GM13977 (cell line): ENCODE measurements at regions not wholly inside any gene's neighbourhood (a gene's known extent, or its start where the extent isn't known, plus 50 kb on each side); places are given as distances from the start of the nearest gene placed in this dataset.

Source experiments
- DNase-seq: peaks from one replicate; pipeline ENCODE4 v3.0.0; 2012; ENCODE audit warnings: low spot score
- in situ Hi-C: fragments of 300-500 bp; cut with MboI; formaldehyde crosslinking; loops from one replicate; pipeline ENCODE4 v1.12.0; 2022; ENCODE audit warnings: low sequenced_read_pairs, low pct_unique_long_range_greater_than_20kb, mixed read lengths, inconsistent platforms; ENCODE audit not compliant: unreplicated experiment
- TF ChIP-seq, protein P1 (sequence below): IDR thresholded peaks from 2 replicates; pipeline ENCODE4 v1.5.1; 2012; ENCODE audit warnings: mild to moderate bottlenecking, control low read depth; ENCODE audit not compliant: insufficient read depth; ENCODE audit errors: extremely low read depth, missing control alignments

DNA sequence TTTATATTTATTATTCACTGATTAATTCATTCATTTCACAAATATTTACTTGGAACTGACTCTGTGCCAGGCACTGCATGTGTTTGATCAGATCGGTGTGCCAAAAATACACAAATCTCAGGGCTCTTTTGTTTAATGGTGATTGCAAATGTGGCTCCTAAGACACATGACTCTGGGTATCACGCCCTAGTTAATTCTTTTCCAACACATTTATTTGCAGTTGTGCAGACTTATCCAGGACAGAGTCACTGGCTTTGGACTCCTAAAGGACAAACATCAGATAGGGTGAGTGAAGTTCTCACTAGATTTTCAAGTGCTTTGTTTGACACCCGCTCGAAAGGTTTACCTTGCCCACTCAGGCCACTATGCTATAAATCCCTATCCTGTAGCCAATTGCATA lies 335.5 kb downstream of the BARHL2 start:
- TF ChIP-seq, protein P1, sequence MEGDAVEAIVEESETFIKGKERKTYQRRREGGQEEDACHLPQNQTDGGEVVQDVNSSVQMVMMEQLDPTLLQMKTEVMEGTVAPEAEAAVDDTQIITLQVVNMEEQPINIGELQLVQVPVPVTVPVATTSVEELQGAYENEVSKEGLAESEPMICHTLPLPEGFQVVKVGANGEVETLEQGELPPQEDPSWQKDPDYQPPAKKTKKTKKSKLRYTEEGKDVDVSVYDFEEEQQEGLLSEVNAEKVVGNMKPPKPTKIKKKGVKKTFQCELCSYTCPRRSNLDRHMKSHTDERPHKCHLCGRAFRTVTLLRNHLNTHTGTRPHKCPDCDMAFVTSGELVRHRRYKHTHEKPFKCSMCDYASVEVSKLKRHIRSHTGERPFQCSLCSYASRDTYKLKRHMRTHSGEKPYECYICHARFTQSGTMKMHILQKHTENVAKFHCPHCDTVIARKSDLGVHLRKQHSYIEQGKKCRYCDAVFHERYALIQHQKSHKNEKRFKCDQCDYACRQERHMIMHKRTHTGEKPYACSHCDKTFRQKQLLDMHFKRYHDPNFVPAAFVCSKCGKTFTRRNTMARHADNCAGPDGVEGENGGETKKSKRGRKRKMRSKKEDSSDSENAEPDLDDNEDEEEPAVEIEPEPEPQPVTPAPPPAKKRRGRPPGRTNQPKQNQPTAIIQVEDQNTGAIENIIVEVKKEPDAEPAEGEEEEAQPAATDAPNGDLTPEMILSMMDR: no peak
- DNase-seq: no peak
- in situ Hi-C loops: no loop called here

DNA sequence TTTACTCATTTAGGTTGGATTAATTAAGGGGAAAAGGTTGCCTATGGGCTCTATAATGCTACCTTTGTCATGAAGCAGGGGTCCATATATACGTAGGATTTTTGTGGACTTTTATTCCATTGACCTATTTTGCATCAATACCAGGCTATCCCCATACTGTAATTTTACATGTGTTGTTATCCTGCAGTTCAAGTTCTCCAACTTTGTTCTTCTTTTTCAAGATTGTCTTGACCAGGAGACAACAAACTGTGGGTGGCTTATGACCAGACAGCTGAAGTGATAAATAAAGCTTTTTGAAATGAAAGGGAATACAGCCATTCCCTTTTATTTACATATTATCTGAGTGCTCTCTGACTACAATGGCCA lies 345.7 kb downstream of the BARHL2 start:
- in situ Hi-C loops: no loop called here
- TF ChIP-seq, protein P1: no peak
- no peak for DNase-seq

DNA sequence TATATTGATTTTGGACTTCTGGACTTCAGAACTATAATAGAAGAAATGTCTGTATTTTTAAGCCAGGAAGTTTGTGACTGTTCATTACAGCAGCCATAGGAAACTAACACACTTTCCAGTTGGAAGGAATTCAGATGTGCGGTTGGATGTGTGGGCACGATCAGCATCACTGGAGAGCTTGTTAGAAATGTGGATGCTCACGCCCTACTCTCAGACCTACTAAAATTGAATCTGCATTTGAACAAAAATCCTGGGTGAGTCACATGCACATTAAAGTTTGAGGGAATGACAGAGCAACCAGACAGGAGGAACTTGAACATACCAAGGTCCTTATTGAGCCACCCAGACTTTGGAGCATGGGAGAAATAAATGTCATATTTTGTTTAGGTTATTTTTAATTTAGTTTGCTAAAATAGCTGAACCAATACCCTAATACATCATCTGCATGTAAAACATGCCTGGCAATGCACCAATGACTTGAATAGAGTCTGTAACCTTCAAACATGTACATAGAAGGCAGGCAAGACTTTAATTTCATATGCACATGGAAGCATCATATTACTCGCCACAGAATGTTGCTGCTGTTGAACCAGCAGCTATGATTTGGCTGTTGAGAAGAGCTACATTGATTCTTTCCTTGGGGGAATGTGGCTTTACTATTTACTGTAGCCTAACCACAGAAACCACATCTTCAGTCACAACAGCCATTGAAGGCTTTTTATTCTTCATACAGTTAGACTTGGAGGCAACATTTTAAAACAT lies 346.2 kb downstream of the BARHL2 start:
- TF ChIP-seq, protein P1: no peak
- in situ Hi-C loops: no loop called here
- DNase-seq: no peak

DNA sequence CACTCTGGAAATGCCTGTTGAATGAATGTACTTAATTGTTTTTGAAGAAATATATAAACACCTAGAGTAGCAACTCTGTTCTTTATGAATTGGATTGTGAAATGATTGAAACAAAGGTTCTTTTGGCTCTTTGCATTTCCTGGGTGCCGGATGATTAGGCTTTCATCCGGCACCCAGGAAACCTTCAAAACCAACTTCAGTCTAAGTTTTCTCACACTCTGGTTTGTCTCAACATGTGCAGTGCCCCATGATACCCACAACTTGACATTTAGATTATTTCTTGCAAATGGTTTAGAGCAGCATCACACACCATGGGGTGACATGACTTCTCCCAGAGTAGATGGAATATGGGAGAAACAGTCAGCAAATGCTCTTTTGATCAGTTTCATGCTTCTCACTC lies 354.9 kb downstream of the BARHL2 start:
- in situ Hi-C loops: no loop called here
- TF ChIP-seq, protein P1: no peak
- DNase-seq: no peak

DNA sequence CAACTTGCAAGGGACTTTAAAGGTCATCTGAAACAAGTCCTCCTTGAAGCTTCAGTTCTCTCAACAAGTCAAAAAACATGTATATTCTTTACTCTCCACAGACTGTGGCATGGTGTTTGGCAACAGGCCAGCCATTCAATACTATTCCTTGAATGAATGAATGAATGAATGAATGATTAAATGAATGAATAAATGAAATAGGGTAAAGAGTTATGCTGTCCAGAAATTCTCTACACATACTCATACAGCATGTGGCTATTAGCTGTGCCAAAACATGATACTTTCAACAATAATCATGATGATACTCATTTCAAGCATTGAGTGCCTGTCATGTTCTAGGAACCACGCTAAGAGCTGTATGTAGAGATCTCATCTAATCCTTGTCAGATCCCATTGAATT lies 356.1 kb downstream of the BARHL2 start:
- TF ChIP-seq, protein P1: no peak
- DNase-seq: no peak
- in situ Hi-C loops: no loop called here

DNA sequence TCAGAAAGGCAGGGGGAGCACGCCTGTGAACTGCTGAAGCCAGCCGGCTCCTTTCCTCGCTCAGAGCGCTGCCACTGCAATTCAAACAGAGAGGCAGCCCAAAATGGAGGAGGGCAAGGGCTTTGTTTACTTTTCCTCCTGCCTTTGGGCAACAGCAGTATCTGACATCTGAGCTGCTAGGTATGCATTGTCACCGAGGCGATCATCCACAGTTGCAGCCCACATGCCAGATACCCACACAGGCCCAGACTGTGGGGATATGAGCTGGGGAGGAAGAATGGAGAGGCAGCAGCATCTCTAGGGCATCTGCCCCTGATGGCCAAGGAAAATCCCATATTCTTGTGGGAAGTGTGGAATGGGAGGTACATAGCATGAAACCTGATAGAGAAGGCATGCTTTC lies 357.1 kb downstream of the BARHL2 start:
- DNase-seq: no peak
- TF ChIP-seq, protein P1: no peak
- in situ Hi-C loops: no loop called here

DNA sequence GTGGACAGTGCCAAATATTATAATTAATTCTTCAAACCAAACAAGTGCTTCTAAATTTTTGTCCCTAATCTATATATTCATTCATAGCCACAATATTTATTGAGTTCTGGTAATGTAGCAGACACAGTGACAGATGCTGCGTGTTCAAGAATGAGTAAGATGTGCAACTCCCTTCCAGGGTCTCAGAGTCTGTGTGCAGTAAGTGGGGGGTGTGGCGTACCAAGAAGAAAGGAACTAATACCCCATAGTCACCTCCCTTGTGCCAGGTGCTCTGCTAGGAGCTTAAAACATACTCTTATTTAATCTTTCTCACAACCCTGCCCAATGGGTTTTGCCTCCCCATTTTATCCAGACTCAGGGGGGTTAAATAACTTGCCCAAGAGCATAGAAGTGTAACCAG lies 358.7 kb downstream of the BARHL2 start:
- in situ Hi-C loops: no loop called here
- TF ChIP-seq, protein P1: no peak
- DNase-seq: no peak
